ENCODE measurements at regions not wholly inside any gene's neighbourhood (a gene's known extent, or its start where the extent isn't known, plus 50 kb on each side); places are given as distances from the start of the nearest gene placed in this dataset.
"Not testable (repeated sequence)": the region's sequence is repeated elsewhere in the genome, so short reads cannot be mapped to it uniquely, and the experiment has no call there.

- peak; percentile 70 for DNase-seq (ENCODE audit: low spot score)
These were observed 227.4 kb upstream of the AZI2 start for GRCh38 chr3:28575746-28576613.

DNA sequence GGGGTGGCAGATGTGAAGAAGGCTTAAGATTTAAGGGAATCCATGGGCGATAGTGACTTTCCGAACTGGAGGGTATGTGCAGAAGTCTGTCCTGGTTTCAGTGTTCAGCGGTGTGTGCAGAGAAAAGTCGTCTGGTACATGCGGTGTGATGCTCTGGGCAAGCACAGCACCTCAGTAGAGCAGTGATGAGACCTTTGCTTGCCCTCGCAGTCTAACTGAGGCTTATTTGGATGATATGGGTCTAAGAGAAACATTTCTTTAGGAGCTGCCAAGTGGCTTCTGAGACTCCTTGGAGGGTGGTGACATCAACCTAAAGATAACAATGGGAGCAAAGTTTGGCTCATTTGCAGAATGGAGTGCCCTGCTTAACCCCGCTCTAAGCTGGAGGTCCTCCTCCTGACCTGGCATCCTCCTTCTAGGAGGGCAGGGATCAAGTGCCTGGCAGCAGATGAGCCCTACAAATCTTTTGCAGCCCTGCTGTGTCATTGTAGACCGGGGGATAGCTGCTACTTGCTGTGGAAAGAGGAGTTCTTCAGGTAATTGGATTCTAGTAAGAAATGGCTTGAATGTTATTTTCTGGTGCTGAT, 228.1 kb upstream of the AZI2 start:
- no peak for DNase-seq (ENCODE audit: low spot score)

GRCh38 chr3:28577941-28578500, 229.4 kb upstream of the AZI2 start:
- DNase-seq (ENCODE audit: low spot score) = no peak

DNA sequence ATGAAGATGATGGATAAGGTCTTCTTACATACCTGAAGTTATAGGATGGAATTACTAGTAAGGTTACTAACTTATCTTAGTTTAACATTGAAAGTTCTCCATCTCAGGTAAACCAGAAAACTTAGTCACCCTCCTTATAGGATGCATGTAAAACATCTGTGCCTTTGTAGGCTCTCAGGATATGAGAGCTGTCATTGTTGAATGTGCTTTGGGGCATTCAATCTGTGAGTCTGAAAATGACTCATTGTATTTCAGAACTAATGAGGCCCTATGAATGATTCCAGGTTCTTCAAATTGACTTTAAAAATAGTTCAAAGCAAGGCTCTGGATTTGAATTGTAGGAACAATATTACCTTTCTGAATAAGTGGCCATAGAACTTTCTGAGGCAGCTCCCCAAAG, 237.7 kb upstream of the AZI2 start:
- no peak for DNase-seq (ENCODE audit: low spot score)

DNA sequence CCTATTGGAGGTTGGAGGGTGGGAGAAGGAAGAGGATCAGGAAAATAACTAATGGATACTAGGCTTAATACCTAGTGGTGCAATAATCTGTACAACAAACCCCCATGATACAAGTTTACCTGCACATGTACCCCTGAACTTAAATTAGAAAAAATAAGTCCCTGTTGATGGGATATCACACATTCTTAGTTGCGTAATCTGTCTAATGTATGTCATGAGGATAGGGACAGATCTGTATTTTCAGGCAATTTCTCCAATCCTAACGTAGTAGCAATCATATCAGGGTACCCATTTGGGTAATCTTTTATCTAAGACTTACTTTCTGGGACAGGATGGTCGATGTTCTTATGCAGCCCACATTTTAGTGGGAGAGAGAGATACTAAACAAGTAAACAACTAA, 239.1 kb upstream of the AZI2 start:
- no peak for DNase-seq (ENCODE audit: low spot score)

DNA sequence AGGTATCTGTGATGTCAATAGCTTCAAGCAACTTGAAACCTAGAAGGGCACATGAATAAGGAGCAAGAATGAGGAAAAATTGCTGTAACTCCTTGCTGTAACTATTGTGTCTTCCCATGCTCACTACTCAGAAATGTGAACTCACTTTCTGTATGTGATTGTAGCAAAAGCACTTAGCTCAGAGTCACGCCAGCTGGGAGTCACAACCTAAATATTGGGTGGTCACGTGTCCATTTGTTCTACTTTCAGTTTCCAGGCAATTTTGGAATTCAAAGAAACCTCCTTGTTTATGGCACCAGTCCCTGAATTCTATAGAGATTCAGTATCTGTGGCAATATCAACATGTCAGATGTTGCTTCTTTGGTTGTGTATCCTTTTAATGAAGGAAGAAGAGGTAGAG, 241.6 kb upstream of the AZI2 start:
- DNase-seq (ENCODE audit: low spot score) = no peak

DNA sequence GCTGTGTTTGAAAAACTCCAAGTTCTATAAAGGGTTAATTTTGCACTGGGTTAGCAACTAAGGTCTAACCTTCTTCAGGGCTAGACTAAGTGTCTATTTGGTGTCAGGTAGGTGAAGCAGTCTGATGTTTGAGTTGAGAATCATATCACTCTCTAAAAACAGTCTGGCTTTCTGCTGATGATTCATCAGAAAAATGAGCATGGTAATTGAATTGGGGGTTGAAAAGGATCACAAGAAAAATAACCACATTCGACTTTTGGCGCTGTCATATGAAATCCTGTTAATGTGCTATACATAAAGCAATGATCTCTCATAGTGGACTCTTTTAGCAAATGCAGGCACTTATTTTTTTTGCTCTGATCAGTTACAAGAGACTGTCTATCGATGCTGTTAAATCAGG, 242.2 kb upstream of the AZI2 start:
- DNase-seq (ENCODE audit: low spot score) = no peak

GRCh38 chr3:28595372-28595771, 246.7 kb upstream of the AZI2 start:
- DNase-seq (ENCODE audit: low spot score) = no peak

GRCh38 chr3:28597452-28597851, 248.8 kb upstream of the AZI2 start:
- DNase-seq (ENCODE audit: low spot score) = no peak

GRCh38 chr3:28598165-28598564, 249.5 kb upstream of the AZI2 start:
- DNase-seq (ENCODE audit: low spot score) = no peak

DNA sequence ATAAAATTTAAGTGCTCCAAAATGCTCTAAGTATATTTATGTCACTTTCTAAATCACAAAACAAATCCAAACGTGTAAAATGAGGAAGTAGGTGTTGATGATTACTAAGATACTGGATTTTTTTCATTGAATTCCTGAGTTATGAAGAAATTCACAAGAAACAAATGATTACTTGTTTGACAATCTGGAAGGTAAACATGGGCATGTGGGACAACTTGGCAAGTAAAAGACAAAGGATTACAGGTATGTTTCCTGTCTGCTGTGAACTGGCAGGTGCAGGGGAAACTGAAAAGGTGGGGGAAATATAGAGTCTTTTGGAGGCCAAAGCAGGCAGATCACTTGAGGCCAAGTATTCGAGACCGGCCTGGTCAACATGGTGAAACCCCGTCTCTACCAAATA, 252.7 kb upstream of the AZI2 start:
- no peak for DNase-seq (ENCODE audit: low spot score)

- no peak for DNase-seq (ENCODE audit: low spot score)
These were observed 257.7 kb upstream of the AZI2 start for GRCh38 chr3:28606283-28606682.

GRCh38 chr3:28612232-28612631, 263.6 kb upstream of the AZI2 start:
- DNase-seq (ENCODE audit: low spot score) = no peak

DNA sequence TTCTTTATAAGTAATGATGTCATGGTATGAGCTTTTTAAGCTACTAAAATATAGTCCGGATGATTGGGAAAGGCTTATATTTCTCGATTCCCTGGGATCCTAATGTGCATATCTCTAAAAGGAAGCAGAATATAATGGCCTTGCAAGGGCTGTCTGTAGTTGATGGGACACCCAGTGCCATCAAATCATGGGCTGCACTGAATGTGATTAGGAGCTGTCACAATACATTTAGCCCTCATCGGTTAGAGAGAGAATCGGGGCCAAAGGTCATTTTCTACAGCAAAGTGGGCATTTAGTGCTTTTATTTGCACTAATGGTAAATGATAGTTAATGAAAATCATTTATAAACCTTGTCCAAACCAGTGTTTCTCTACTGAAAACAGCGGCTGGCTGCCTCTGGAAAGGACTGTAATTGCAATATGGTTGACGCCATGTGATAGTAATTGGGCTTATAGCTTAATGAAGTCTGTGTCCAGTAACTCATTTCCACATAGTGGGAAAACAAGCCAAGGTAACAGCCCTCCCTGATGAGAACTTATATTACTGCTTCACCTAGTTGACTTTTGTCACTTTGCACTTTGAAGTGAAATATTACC, 265.0 kb upstream of the AZI2 start:
- DNase-seq (ENCODE audit: low spot score) = no peak

GRCh38 chr3:28615071-28615470, 266.4 kb upstream of the AZI2 start:
- no peak for DNase-seq (ENCODE audit: low spot score)

- no peak for DNase-seq (ENCODE audit: low spot score)
These were observed 267.3 kb upstream of the AZI2 start for GRCh38 chr3:28615971-28616370.

DNA sequence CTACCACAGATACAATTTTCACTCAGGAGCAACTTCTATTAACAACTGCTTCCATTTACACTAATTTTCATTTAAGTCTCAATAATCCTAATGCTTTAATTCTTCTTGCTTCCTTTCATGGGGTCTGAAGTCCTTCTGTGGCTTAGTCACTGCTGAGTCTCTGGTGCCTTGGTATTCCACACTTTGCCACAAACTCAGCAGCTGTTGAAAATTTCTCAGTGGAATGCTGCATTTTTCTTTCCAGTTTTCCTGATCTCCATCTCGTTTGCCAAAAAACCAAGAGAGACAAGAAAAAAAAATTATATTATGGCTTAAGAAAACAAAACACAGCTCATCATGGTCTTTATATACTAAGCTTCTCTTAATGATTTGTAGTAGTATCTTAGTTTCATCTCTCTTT, 269.2 kb upstream of the AZI2 start:
- no peak for DNase-seq (ENCODE audit: low spot score)

GRCh38 chr3:28623106-28623505, 274.5 kb upstream of the AZI2 start:
- DNase-seq (ENCODE audit: low spot score) = no peak

DNA sequence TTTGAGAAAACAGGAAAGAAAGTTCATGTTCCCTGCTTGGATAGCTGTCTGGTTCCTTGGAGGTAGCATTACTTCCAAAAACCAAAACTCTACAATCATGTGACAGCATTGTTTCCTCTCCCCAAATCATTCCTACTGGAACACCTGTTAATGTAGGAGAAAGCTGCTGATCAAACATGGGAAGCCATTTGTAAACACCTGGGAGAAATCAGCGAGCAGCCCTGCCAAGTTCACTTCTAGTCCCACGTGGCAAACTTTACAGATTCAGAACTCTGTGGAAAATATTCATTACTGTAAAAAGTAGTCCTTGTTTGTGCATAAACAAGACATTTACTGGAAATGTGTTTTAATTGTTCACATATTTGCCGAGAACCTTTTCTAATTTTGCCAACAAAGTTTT, 275.5 kb upstream of the AZI2 start:
- no peak for DNase-seq (ENCODE audit: low spot score)

GRCh38 chr3:28627843-28628242, 279.2 kb upstream of the AZI2 start:
- DNase-seq (ENCODE audit: low spot score) = not testable (repeated sequence)

DNA sequence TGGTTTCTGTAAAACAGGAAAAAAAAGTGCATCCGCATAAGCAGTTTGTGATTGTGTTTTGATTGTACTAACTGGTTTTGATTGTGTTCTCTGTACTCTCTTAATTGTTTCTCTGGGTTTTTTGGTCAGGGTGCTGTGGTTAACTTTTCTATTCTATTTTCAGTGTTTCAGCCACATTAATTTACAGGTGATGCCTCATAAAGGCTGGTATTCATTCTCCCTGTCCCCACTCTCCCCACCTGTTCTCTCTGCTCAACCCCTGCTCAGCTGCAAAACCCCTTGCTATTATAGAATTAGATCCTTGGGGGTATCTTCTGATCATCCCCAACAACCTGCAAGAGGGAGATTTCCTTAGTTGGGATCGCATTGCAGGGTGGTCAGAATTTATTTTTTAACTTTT, 285.4 kb upstream of the AZI2 start:
- DNase-seq (ENCODE audit: low spot score) = no peak

DNA sequence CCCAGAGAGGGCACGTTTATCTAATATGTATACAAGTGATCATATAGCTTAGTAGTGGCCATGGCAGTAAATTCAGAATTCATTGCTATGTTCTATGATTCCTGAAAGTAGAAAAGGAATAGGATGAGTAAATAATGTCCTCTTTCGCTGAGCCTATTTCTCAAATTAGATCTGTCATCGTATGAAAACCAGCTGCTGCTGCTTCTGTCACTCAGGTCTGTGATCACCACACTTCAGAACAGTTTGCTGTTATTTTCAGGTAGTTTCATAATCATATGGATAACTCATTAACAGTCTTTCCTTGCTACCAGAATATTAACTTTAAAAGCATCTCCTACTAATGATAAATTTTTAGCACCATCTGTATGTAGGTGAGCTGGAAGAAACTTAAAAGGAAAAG, 289.1 kb upstream of the AZI2 start:
- DNase-seq (ENCODE audit: low spot score) = no peak

GRCh38 chr3:28645149-28645548, 296.5 kb upstream of the AZI2 start:
- no peak for DNase-seq (ENCODE audit: low spot score)
